K562 (cell line): ENCODE measurements at regions not wholly inside any gene's neighbourhood (a gene's known extent, or its start where the extent isn't known, plus 50 kb on each side); places are given as distances from the start of the nearest gene placed in this dataset.

Experiments
- ATAC-seq: fragments of 200-7000 bp; cut with Tn5 transposase; 3 replicates; pipeline ENCODE4 v1.9.1; 2020; ENCODE audit warnings: moderate library complexity
- BruUV-seq: library from RNA; stranded (reverse); fragments of 400-500 nt; replicated peaks from 2 replicates; lab custom pipeline; 2021; lab: Mats Ljungman, UMichigan
- CTCF ChIA-PET: fragments of 300-600 bp; formaldehyde crosslinking; extraction: SDS; loops from one replicate; lab custom pipeline; 2021; ENCODE audit warnings: low intra/inter-chr PET ratio; lab: Yijun Ruan, JAX
- POLR2A ChIA-PET: fragments of 300-600, 350-650 bp; sonication (Branson Sonifier 250); formaldehyde crosslinking; extraction: SDS; loops from one replicate; lab custom pipeline; 2021; ENCODE audit warnings: antibody characterized with exemption, inconsistent platforms; lab: Yijun Ruan, JAX
- DNase-seq, 4 experiments: peaks; one replicate each; pipeline versions ENCODE4 v3.0.0 to v3.0.0-alpha.2; 2011 to 2018; ENCODE audit warnings: low spot score in 3 of 4, mixed read lengths in 3 of 4; ENCODE audit errors: extremely low read depth in 1 of 4
- FAIRE-seq: peaks from 2 replicates; lab custom pipeline; 2011; peaks lifted over from hg19 to GRCh38; lab: Jason Lieb, UNC
- H2AFZ ChIP-seq: 2 replicates; pipeline ENCODE4 v1.6.0; 2011; ENCODE audit warnings: low read depth, low read length, control low read depth, inconsistent platforms
- H3K27ac ChIP-seq: fragments of 200-600 bp; 3 replicates; pipeline ENCODE4 v1.8.0; 2011; ENCODE audit warnings: low read depth, mild to moderate bottlenecking, control low read depth, inconsistent platforms, low read length, moderate library complexity, mixed read lengths; ENCODE audit errors: extremely low read depth
- H3K27me3 ChIP-seq, 2 experiments: fragments of 300-600 bp in 1 of 2; 2 replicates in 1 of 2; 3 replicates in 1 of 2; pipeline versions ENCODE4 v1.6.0 to v1.8.0; 2011; ENCODE audit warnings: inconsistent platforms in 2 of 2, low read length in 2 of 2, mild to moderate bottlenecking in 1 of 2, mixed read lengths in 1 of 2, moderate library complexity in 1 of 2; ENCODE audit not compliant: control insufficient read depth in 2 of 2, insufficient read depth in 2 of 2
- H3K36me3 ChIP-seq: fragments of 300-600 bp; 3 replicates; pipeline ENCODE4 v1.8.0; 2011; ENCODE audit warnings: mild to moderate bottlenecking, low read length, inconsistent platforms; ENCODE audit not compliant: control insufficient read depth, insufficient read depth
- H3K4me1 ChIP-seq, 2 experiments: fragments of 200-600 bp in 1 of 2; replicated peaks in 1 of 2; 2 replicates in 1 of 2; 3 replicates in 1 of 2; pipeline versions ENCODE4 v1.5.1 to v1.8.0; 2011; ENCODE audit warnings: inconsistent platforms in 2 of 2, low read length in 2 of 2, mild to moderate bottlenecking in 1 of 2, mixed read lengths in 1 of 2, moderate library complexity in 1 of 2; ENCODE audit not compliant: control insufficient read depth in 2 of 2, insufficient read depth in 2 of 2
- H3K4me2 ChIP-seq: 2 replicates; pipeline ENCODE4 v1.6.1; 2011; ENCODE audit warnings: low read length, control low read depth, inconsistent platforms, mixed read lengths; ENCODE audit not compliant: insufficient read depth
- H3K4me3 ChIP-seq: fragments of 200-600 bp; sonication (generic), shearing (Covaris generic); 2 replicates; pipeline ENCODE4 v1.5.1; 2016; ENCODE audit warnings: control low read depth, inconsistent platforms
- H3K79me2 ChIP-seq: fragments of 200-600 bp; 3 replicates; pipeline ENCODE4 v1.8.0; 2011; ENCODE audit warnings: low read length, inconsistent platforms; ENCODE audit not compliant: control insufficient read depth, insufficient read depth
- H3K9ac ChIP-seq, 2 experiments: 2 replicates each; pipeline versions ENCODE4 v1.6.0 to v1.6.1; 2011; ENCODE audit warnings: low read depth in 2 of 2, low read length in 2 of 2, control low read depth in 1 of 2, inconsistent platforms in 1 of 2, mild to moderate bottlenecking in 1 of 2, mixed read lengths in 1 of 2; ENCODE audit not compliant: insufficient read depth in 1 of 2
- H3K9me1 ChIP-seq: one replicate; pipeline ENCODE4 v1.6.0; 2011; ENCODE audit warnings: inconsistent platforms, mild to moderate bottlenecking, low read length, moderate library complexity; ENCODE audit not compliant: control insufficient read depth, insufficient read depth
- H3K9me3 ChIP-seq: replicated peaks from 2 replicates; pipeline ENCODE4 v1.5.1; 2011; ENCODE audit warnings: low read depth, low read length, inconsistent platforms; ENCODE audit not compliant: control insufficient read depth, insufficient read depth
- H4K20me1 ChIP-seq: replicated peaks from 2 replicates; pipeline ENCODE4 v1.6.1; 2011; ENCODE audit warnings: low read length, inconsistent platforms, mixed read lengths; ENCODE audit not compliant: control insufficient read depth, insufficient read depth
- ARID4B ChIP-seq: sonication (generic); formaldehyde crosslinking; IDR thresholded peaks from 2 replicates; pipeline ENCODE4 v1.8.0; 2022; ENCODE audit warnings: mild to moderate bottlenecking, missing genetic modification reagents
- BRCA1 ChIP-seq, 2 experiments: fragments of 450-650 bp in 1 of 2; sonication (generic) in 1 of 2; formaldehyde crosslinking in 1 of 2; IDR thresholded peaks; 2 replicates each; pipeline versions ENCODE4 v1.5.0 to v1.6.1; 2017 to 2020; ENCODE audit warnings: mild to moderate bottlenecking in 1 of 2, missing genetic modification reagents in 1 of 2
- FOXM1 ChIP-seq, 2 experiments: fragments of 450-650 bp in 1 of 2; sonication (generic) in 1 of 2; formaldehyde crosslinking in 1 of 2; IDR thresholded peaks; 2 replicates each; pipeline versions ENCODE4 v1.6.1 to v1.9.0; 2017 to 2022; ENCODE audit warnings: low read depth in 2 of 2, mild to moderate bottlenecking in 2 of 2, missing genetic modification reagents in 1 of 2, moderate library complexity in 1 of 2
- GTF3C2 ChIP-seq: IDR thresholded peaks from 3 replicates; pipeline ENCODE4 v1.6.1; 2011; ENCODE audit warnings: borderline replicate concordance, mild to moderate bottlenecking, moderate library complexity; ENCODE audit not compliant: insufficient read length; ENCODE audit errors: extremely low read depth
- HDAC3 ChIP-seq: fragments of 450-650 bp; IDR thresholded peaks from 2 replicates; pipeline ENCODE4 v1.6.1; 2018; ENCODE audit warnings: borderline replicate concordance, mild to moderate bottlenecking, moderate library complexity; ENCODE audit not compliant: partially characterized antibody
- SETDB1 ChIP-seq: IDR thresholded peaks from one replicate; pipeline ENCODE4 v1.6.1; 2012; ENCODE audit warnings: low read length, control low read depth, inconsistent platforms
- VEZF1 ChIP-seq: fragments of 200-800 bp; sonication (Bioruptor generic); IDR thresholded peaks from 2 replicates; pipeline ENCODE4 v1.6.1; 2017; ENCODE audit warnings: missing genetic modification characterization, missing compliant biosample characterization
- ZNF232 ChIP-seq: sonication (generic); formaldehyde crosslinking; IDR thresholded peaks from 2 replicates; pipeline ENCODE4 v1.8.0; 2022; ENCODE audit warnings: mild to moderate bottlenecking, missing genetic modification reagents
- ZNF644 ChIP-seq: fragments of 200-800 bp; sonication (Bioruptor generic); IDR thresholded peaks from 2 replicates; pipeline ENCODE4 v1.6.1; 2016; ENCODE audit warnings: low read depth, missing genetic modification characterization, missing compliant biosample characterization
- in situ Hi-C: fragments of 300-500 bp; cut with MboI; formaldehyde crosslinking; loops from 4 replicates; pipeline ENCODE4 v1.15.0; 2018; ENCODE audit warnings: inconsistent platforms, mixed read lengths
- intact Hi-C: fragments of 100-400 bp; cut with micrococcal nuclease; formaldehyde crosslinking; loops from 2 replicates; pipeline ENCODE4 v1.14.2; 2022

- Histone ChIP-seq H3K27ac (no peak overlapping the region), H4K20me1 (no peaks in the 10 kb centered on the region), H3K27me3 (no peaks in the 10 kb centered on the region), H3K9me1 (no peaks in the 10 kb centered on the region), H3K36me3 (no peaks in the 10 kb centered on the region), H3K4me2 (no peak overlapping the region), H3K9me3 (no peaks in the 10 kb centered on the region), H3K9ac (no peak overlapping the region), H2AFZ (no peak overlapping the region), H3K79me2 (no peaks in the 10 kb centered on the region), H3K4me3 (no peak overlapping the region), H3K4me1 (no peaks in the 10 kb centered on the region)
- ATAC-seq (no peak), FAIRE-seq (no peak), DNase-seq (no peak)
- no TSS peak for BruUV-seq
- intact Hi-C loops = no loop called here
- CTCF ChIA-PET = no interaction called here
- POLR2A ChIA-PET = no interaction called here
- in situ Hi-C loops = no loop called here
- TF ChIP-seq BRCA1 (IDR thresholded peaks at IDR 0.05) (no peak), BRCA1 (CRISPR knock-in tag; IDR thresholded peaks at IDR 0.05) (no peak), ZNF232 (CRISPR knock-in tag) (no peak), VEZF1 (CRISPR knock-in tag) (no peak), FOXM1 (IDR thresholded peaks at IDR 0.05; ENCODE audit: low read depth) (no peak), FOXM1 (CRISPR knock-in tag; IDR thresholded peaks at IDR 0.05; ENCODE audit: low read depth) (no peak), GTF3C2 (no peak), ARID4B (no peak), HDAC3 (no peak), ZNF644 (tag) (no peak), SETDB1 (no peak)
These were observed 73.8 kb downstream of the AQP4 start for GRCh38 chr18:26791676-26792075.
